ENCODE measurements at regions not wholly inside any gene's neighbourhood (a gene's known extent, or its start where the extent isn't known, plus 50 kb on each side); places are given as distances from the start of the nearest gene placed in this dataset.

GRCh38 chr4:110270492-110271197 lies 72.2 kb upstream of the ELOVL6 start:
- Histone ChIP-seq H3K9ac (ENCODE audit: insufficient read depth, low read depth, low read length) (no peak overlapping the region), H3K79me2 (ENCODE audit: insufficient read depth, low read length) (no peaks in the 10 kb centered on the region), H3K27me3 (ENCODE audit: control insufficient read depth in 1 of 2, insufficient read depth in 2 of 2, low read length in 2 of 2) (no peaks in the 10 kb centered on the region), H3K4me3 (replicated peaks in 1 of 3; ENCODE audit: insufficient read depth in 1 of 3, low read depth in 2 of 3, low read length in 3 of 3) (no peak overlapping the region), H3K9me3 (ENCODE audit: low read length) (no peaks in the 10 kb centered on the region), H2AFZ (ENCODE audit: low read length) (no peak overlapping the region), H4K20me1 (ENCODE audit: insufficient read depth, low read length) (no peaks in the 10 kb centered on the region), H3K4me2 (ENCODE audit: low read depth, low read length) (no peak overlapping the region), H3K4me1 (ENCODE audit: insufficient read depth, low read length) (no peaks in the 10 kb centered on the region), H3K36me3 (replicated peaks in 1 of 2; ENCODE audit: control insufficient read depth in 1 of 2, insufficient read depth in 2 of 2, low read length in 2 of 2) (no peaks in the 10 kb centered on the region), H3K27ac (ENCODE audit: extremely low read length, insufficient read depth, low read length) (no peak overlapping the region)
- intact Hi-C loops (cut with micrococcal nuclease; ENCODE audit: unreplicated experiment): no loop called here
- CTCF ChIA-PET (ENCODE audit: low intra/inter-chr PET ratio, low total read pairs): no interaction called here
- DNase-seq (ENCODE audit: low spot score): no peak
- TF ChIP-seq ZNF256 (CRISPR knock-in tag; conservative IDR thresholded peaks at IDR 0.05) (no peak), ZNF614 (CRISPR knock-in tag; IDR thresholded peaks at IDR 0.05; ENCODE audit: borderline replicate concordance) (no peak), ZXDC (CRISPR knock-in tag; IDR thresholded peaks at IDR 0.05) (no peak), MYPOP (CRISPR knock-in tag; IDR thresholded peaks at IDR 0.05) (no peak), ZNF460 (CRISPR knock-in tag; IDR thresholded peaks at IDR 0.05; ENCODE audit: borderline replicate concordance) (no peak), KDM6A (CRISPR knock-in tag; IDR thresholded peaks at IDR 0.05; ENCODE audit: low read depth) (no peak), ZNF34 (CRISPR knock-in tag; IDR thresholded peaks at IDR 0.05; ENCODE audit: borderline replicate concordance) (no peak), SRSF9 (IDR thresholded peaks at IDR 0.05; ENCODE audit: borderline replicate concordance, insufficient read depth, low read depth, low read length, poor library complexity, severe bottlenecking) (no peak), ELF4 (CRISPR knock-in tag; IDR thresholded peaks at IDR 0.05; ENCODE audit: borderline replicate concordance) (no peak), TERF1 (CRISPR knock-in tag; IDR thresholded peaks at IDR 0.05) (no peak), ZNF557 (CRISPR knock-in tag; IDR thresholded peaks at IDR 0.05) (no peak)
- POLR2A ChIA-PET: no interaction called here
- 12% methylated on average over 3 of the region's 3 CpGs for WGBS (ENCODE audit: low lambda C conversion rate)
- ATAC-seq: no peak
- in situ Hi-C loops (cut with HindIII; ENCODE audit: extremely low pct_ligation_motif_present, low pct_unique_long_range_greater_than_20kb): no loop called here
- no peak for FAIRE-seq
- no TSS peak for BruUV-seq (replicated peaks)

Data from HepG2 (cell line).